Coronary artery (tissue), 2 donors: ENCODE measurements at regions not wholly inside any gene's neighbourhood (a gene's known extent, or its start where the extent isn't known, plus 50 kb on each side); places are given as distances from the start of the nearest gene placed in this dataset.

Source experiments
- DNase-seq: peaks from one replicate; pipeline ENCODE4 v3.0.0-alpha.2; 2017; ENCODE audit warnings: low spot score
- H3K27ac ChIP-seq, 2 donors: fragments of 200-600 bp; sonication (generic); one replicate each; pipeline ENCODE4 v1.5.1; 2016 to 2019
- H3K4me3 ChIP-seq: fragments of 200-600 bp; sonication (generic); 2 replicates; pipeline ENCODE4 v1.5.1; 2016; ENCODE audit warnings: mild to moderate bottlenecking, moderate library complexity
- CTCF ChIP-seq: fragments of 200-600 bp; sonication (generic); IDR thresholded peaks from one replicate; pipeline ENCODE4 v1.5.1; 2019; ENCODE audit warnings: antibody characterized with exemption

- TF ChIP-seq CTCF, result no peak
- H3K4me3 ChIP-seq, result no peak overlapping the region
- DNase-seq, result no peak
- no peak overlapping the region for H3K27ac ChIP-seq
These were observed 61.5 kb upstream of the ADRA2C start for GRCh38 chr4:3704669-3705068.

GRCh38 chr4:3703677-3704521 lies 62.3 kb upstream of the ADRA2C start:
- TF ChIP-seq CTCF, result no peak
- Histone ChIP-seq H3K27ac (no peak overlapping the region), H3K4me3 (no peak overlapping the region)
- DNase-seq, result no peak

- no peak for TF ChIP-seq CTCF
- Histone ChIP-seq H3K27ac (no peak overlapping the region), H3K4me3 (no peak overlapping the region)
- no peak for DNase-seq
These were observed 62.9 kb upstream of the ADRA2C start for GRCh38 chr4:3703343-3703676.

GRCh38 chr4:3702561-3703221 lies 63.5 kb upstream of the ADRA2C start:
- Histone ChIP-seq H3K4me3 (no peak overlapping the region), H3K27ac (no peak overlapping the region)
- no peak for TF ChIP-seq CTCF
- no peak for DNase-seq

- Histone ChIP-seq H3K4me3 (no peak overlapping the region), H3K27ac (no peak overlapping the region)
- DNase-seq, result no peak
- no peak for TF ChIP-seq CTCF
These were observed 64.2 kb upstream of the ADRA2C start for GRCh38 chr4:3701736-3702560.

GRCh38 chr4:3701271-3701734 lies 64.9 kb upstream of the ADRA2C start:
- H3K4me3 ChIP-seq, result no peak overlapping the region
- DNase-seq, result no peak
- TF ChIP-seq CTCF, result no peak
- no peak overlapping the region for H3K27ac ChIP-seq
